ENCODE measurements at regions not wholly inside any gene's neighbourhood (a gene's known extent, or its start where the extent isn't known, plus 50 kb on each side); places are given as distances from the start of the nearest gene placed in this dataset.
"Not testable (repeated sequence)": the region's sequence is repeated elsewhere in the genome, so short reads cannot be mapped to it uniquely, and the experiment has no call there.

GRCh38 chr15:96158938-96159337, 171.6 kb upstream of the NR2F2 start:
- Histone ChIP-seq H3K27ac (no peak overlapping the region), H3K27me3 (no peaks in the 10 kb centered on the region), H3K4me3 (no peak overlapping the region), H3K36me3 (no peaks in the 10 kb centered on the region), H3K9me3 (replicated peaks) (no peaks in the 10 kb centered on the region; the same call in 1 of the 2 replicates), H3K4me1 (peaks cover 11% of the 10 kb centered on the region)
- no peak for DNase-seq

DNA sequence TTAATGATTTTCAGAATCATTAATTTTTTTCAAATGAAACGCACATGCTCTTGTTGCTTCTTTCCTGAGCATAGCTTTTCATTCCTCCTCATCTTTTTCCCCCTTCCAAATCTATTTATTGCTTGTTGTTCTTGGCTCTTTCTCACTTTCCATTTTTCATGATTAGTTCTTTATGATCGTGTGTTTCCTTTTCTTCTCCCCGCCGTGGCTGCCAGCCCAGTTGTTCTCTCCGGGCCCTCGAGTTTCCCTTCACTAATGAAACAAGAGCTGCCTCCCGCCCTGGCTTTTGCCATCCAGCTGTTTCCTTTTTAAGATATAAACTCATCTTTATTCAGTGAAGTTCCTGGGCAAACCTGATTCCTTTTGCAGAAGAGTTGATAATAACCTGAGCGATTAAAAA, 170.2 kb upstream of the NR2F2 start:
- Histone ChIP-seq H3K27ac (peak overlapping the region; percentile 9; the same call in 1 of the 2 replicates), H3K4me1 (peaks cover 11% of the 10 kb centered on the region), H3K36me3 (no peaks in the 10 kb centered on the region), H3K27me3 (no peaks in the 10 kb centered on the region), H3K4me3 (no peak overlapping the region), H3K9me3 (replicated peaks) (no peaks in the 10 kb centered on the region; the same call in 1 of the 2 replicates)
- DNase-seq: peak; percentile 69 to 82

- Histone ChIP-seq H3K4me3 (no peak overlapping the region), H3K27me3 (no peaks in the 10 kb centered on the region), H3K4me1 (peaks cover 16% of the 10 kb centered on the region), H3K36me3 (no peaks in the 10 kb centered on the region), H3K9me3 (replicated peaks) (no peaks in the 10 kb centered on the region; the same call in 1 of the 2 replicates), H3K27ac (peak overlapping the region; percentile 9; the same call in 1 of the 2 replicates)
- DNase-seq: peak in 1 of 2 experiments; percentile 34
Measured at GRCh38 chr15:96160800-96161199, 169.7 kb upstream of the NR2F2 start.

GRCh38 chr15:96162322-96162721, 168.2 kb upstream of the NR2F2 start:
- Histone ChIP-seq H3K4me3 (no peak overlapping the region), H3K9me3 (replicated peaks) (no peaks in the 10 kb centered on the region), H3K36me3 (no peaks in the 10 kb centered on the region), H3K27me3 (no peaks in the 10 kb centered on the region), H3K27ac (no peak overlapping the region), H3K4me1 (peaks cover 24% of the 10 kb centered on the region)
- peak in 1 of 2 experiments; percentile 43 for DNase-seq

DNA sequence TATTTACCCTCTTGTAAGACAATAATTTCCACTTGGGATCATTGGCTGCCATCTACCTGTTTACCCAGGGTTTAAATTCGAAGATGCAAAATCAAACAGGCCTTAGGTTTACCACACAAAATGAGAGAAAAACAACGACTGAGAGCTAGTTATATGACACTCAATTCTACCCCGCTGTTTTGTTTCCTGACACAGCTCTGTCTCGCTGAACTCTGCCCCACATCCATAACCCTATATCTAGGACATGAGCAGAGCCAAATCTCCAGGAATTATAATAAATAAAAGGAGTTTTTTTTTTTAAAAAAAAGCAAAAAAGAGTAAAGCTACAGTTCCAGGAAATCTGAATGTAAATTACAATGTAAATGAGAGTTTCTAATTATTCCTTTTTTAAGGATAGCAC, 165.4 kb upstream of the NR2F2 start:
- Histone ChIP-seq H3K27me3 (no peaks in the 10 kb centered on the region), H3K4me3 (no peak overlapping the region), H3K4me1 (peaks cover 30% of the 10 kb centered on the region), H3K9me3 (replicated peaks) (no peaks in the 10 kb centered on the region), H3K36me3 (no peaks in the 10 kb centered on the region), H3K27ac (peak overlapping the region; percentile 96; the same call in 1 of the 2 replicates)
- peak in 1 of 2 experiments; percentile 15 for DNase-seq

GRCh38 chr15:96165775-96166174, 164.7 kb upstream of the NR2F2 start:
- Histone ChIP-seq H3K27ac (peak overlapping the region; percentile 96), H3K27me3 (no peaks in the 10 kb centered on the region), H3K4me3 (peak overlapping the region; percentile 46), H3K9me3 (replicated peaks) (no peaks in the 10 kb centered on the region), H3K36me3 (no peaks in the 10 kb centered on the region), H3K4me1 (peaks cover 28% of the 10 kb centered on the region)
- peak in 1 of 2 experiments; percentile 23 for DNase-seq

DNA sequence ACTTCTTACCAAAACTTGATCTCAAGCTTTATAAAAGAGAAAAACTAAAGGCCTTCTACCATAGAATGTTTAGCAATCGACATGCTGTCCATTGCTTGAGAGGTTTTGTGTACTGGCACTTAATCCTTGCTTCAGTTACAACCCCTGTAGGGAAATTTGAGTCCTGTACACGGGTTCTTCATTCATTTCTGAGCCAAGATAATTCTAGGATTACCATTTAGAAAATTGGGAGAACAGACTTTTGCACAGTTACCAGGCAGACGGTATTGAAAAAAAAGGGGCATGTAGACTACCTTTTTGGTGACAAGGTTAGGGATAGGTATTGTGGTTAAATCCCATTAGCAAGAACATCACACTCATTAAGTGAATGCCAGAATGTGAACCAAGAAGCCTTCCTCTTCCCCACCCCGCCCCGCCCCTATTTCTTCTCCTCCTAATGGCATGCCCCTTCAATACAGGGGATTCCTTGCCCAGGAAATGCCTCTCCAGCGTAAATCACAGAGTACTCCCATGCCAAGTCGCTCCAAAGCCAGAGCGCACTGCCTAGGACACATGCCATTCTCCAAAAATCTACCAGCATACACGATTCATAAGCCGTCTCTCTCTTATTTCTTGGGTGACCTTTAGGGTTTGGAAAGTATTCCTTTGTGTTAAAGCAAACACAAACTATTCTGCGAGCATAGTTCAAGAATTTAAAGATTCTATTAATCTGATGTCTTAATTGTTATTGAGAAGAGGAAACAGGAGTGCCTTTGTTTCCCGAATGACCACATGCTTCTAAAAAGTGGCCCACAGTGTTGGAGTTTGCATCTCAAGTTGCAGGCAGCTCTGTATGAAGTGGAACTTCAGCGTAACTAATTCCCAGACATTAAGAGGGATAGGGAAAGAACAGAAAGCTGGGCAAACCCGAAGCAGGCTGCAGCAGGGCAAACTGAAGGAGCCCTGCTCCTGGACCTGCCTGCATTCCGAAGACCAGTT, 164.0 kb upstream of the NR2F2 start:
- Histone ChIP-seq H3K27me3 (no peaks in the 10 kb centered on the region), H3K4me3 (peak overlapping the region; percentile 46), H3K4me1 (peaks cover 29% of the 10 kb centered on the region), H3K9me3 (replicated peaks) (no peaks in the 10 kb centered on the region), H3K36me3 (no peaks in the 10 kb centered on the region), H3K27ac (peak overlapping the region; percentile 96)
- peak; percentile 82 to 94 for DNase-seq

DNA sequence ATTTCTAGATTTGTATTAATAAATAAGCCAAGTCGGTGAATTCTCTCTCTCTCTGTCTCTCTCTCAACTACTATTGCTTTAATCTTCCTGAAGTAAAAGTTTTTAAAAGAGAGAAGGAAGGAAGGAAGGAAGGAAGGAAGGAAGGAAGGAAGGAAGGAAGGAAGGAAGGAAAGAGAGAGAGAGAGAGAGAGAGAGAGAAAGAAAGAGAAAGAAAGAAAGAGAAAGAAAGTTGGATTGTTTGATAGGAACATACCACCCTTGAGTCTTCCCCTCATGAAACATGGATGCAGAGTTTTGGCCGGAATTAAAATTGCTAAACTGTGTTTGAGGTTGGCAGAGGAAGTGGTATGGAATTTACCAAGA, 159.9 kb upstream of the NR2F2 start:
- H3K4me3 ChIP-seq: peak overlapping the region; percentile 37
- H3K36me3 ChIP-seq; H3K27me3 ChIP-seq; H3K9me3 ChIP-seq (replicated peaks); DNase-seq: not testable (repeated sequence)
- H3K4me1 ChIP-seq: peaks cover 41% of the 10 kb centered on the region
- H3K27ac ChIP-seq: peak overlapping the region; percentile 36; the same call in 1 of the 2 replicates

GRCh38 chr15:96170979-96171739, 159.3 kb upstream of the NR2F2 start:
- Histone ChIP-seq H3K27me3 (no peaks in the 10 kb centered on the region), H3K36me3 (no peaks in the 10 kb centered on the region), H3K4me3 (peak overlapping the region; percentile 37), H3K27ac (peak overlapping the region; percentile 36; the same call in 1 of the 2 replicates), H3K9me3 (replicated peaks) (no peaks in the 10 kb centered on the region), H3K4me1 (peaks cover 35% of the 10 kb centered on the region)
- DNase-seq: peak; percentile 38 to 71

- peak; percentile 32 to 55 for DNase-seq
- no peaks in the 10 kb centered on the region for H3K36me3 ChIP-seq
Measured at GRCh38 chr15:96171853-96172296, 158.6 kb upstream of the NR2F2 start.

GRCh38 chr15:96172417-96172816, 158.1 kb upstream of the NR2F2 start:
- H3K27ac ChIP-seq: peak overlapping the region; percentile 36; the same call in 1 of the 2 replicates
- no peaks in the 10 kb centered on the region for H3K36me3 ChIP-seq
- DNase-seq: no peak
- no peak overlapping the region for H3K4me3 ChIP-seq
- no peaks in the 10 kb centered on the region for H3K9me3 ChIP-seq (replicated peaks)
- peaks cover 29% of the 10 kb centered on the region for H3K4me1 ChIP-seq
- H3K27me3 ChIP-seq: no peaks in the 10 kb centered on the region

More at GRCh38 chr15:96171853-96172296, 158.6 kb upstream of the NR2F2 start:
- H3K4me3 ChIP-seq: peak overlapping the region; percentile 37; the same call in 1 of the 2 replicates
- no peaks in the 10 kb centered on the region for H3K9me3 ChIP-seq (replicated peaks)
- peaks cover 33% of the 10 kb centered on the region for H3K4me1 ChIP-seq
- H3K27ac ChIP-seq: peak overlapping the region; percentile 36; the same call in 1 of the 2 replicates
- H3K27me3 ChIP-seq: no peaks in the 10 kb centered on the region

DNA sequence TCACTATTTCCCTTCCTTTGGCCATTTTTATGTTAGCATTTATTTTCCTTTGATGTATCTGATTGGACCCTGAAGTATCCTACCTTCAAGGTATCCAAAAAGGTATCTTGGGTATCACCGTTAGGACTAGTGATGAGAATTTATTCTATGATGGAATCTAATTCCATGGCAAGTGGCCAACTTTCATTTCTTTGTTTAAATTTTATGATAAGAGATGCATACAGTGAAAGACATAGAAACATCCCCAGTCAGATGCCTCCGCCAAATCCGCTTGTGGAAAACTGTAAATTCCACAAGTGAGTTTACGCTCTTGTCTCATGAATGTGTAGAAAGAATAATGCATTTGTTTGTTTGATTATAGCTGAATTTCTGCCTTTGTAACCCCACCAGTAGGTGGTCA, 153.7 kb upstream of the NR2F2 start:
- no peak overlapping the region for H3K4me3 ChIP-seq
- H3K9me3 ChIP-seq (replicated peaks): no peaks in the 10 kb centered on the region
- peaks cover 11% of the 10 kb centered on the region for H3K4me1 ChIP-seq
- no peak for DNase-seq
- no peaks in the 10 kb centered on the region for H3K27me3 ChIP-seq
- no peaks in the 10 kb centered on the region for H3K36me3 ChIP-seq
- no peak overlapping the region for H3K27ac ChIP-seq

GRCh38 chr15:96177279-96177678, 153.2 kb upstream of the NR2F2 start:
- Histone ChIP-seq H3K4me3 (no peak overlapping the region), H3K4me1 (peaks cover 7% of the 10 kb centered on the region), H3K27me3 (no peaks in the 10 kb centered on the region), H3K27ac (no peak overlapping the region), H3K9me3 (replicated peaks) (no peaks in the 10 kb centered on the region), H3K36me3 (no peaks in the 10 kb centered on the region)
- DNase-seq: no peak

- Histone ChIP-seq H3K27ac (no peak overlapping the region), H3K36me3 (no peaks in the 10 kb centered on the region), H3K27me3 (no peaks in the 10 kb centered on the region), H3K9me3 (replicated peaks) (no peaks in the 10 kb centered on the region), H3K4me1 (peaks cover 3% of the 10 kb centered on the region; the same call in 1 of the 2 replicates), H3K4me3 (no peak overlapping the region)
- no peak for DNase-seq
Measured at GRCh38 chr15:96180087-96180748, 150.3 kb upstream of the NR2F2 start.
